Choroid plexus epithelial cell (primary cell): ENCODE measurements at regions not wholly inside any gene's neighbourhood (a gene's known extent, or its start where the extent isn't known, plus 50 kb on each side); places are given as distances from the start of the nearest gene placed in this dataset.

Experiments
- DNase-seq: peaks from one replicate; pipeline ENCODE4 v3.0.0-alpha.2; 2010; ENCODE audit warnings: low read depth
- H3K4me3 ChIP-seq: 2 replicates; pipeline ENCODE4 v1.5.1; 2011; ENCODE audit warnings: low read depth, mild to moderate bottlenecking, control low read depth, low read length, moderate library complexity
- TF ChIP-seq, protein P1 (sequence below): conservative IDR thresholded peaks from 2 replicates; pipeline ENCODE4 v1.5.1; 2011; ENCODE audit warnings: low read depth, mild to moderate bottlenecking, control low read depth, inconsistent platforms, low read length, moderate library complexity

DNA sequence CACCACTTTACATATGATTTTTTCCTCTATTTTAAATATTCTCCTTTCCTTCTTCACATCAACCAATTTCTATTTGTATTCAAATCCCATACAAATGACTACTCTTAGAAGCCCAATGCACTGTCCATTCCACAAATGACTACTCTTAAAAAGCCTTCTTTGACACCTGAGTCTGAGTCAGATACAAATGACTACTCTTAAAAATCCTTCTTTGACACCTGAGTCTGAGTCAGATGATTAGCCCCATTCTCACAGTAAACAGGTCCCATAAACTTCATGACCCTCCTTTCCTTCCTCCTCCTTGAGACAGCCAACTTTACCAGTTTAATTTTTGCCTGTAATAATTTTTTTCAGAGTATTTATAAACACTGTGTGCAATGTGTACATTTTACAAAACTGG, 231.3 kb upstream of the USP25 start:
- H3K4me3 ChIP-seq, result no peak overlapping the region
- TF ChIP-seq, protein P1, sequence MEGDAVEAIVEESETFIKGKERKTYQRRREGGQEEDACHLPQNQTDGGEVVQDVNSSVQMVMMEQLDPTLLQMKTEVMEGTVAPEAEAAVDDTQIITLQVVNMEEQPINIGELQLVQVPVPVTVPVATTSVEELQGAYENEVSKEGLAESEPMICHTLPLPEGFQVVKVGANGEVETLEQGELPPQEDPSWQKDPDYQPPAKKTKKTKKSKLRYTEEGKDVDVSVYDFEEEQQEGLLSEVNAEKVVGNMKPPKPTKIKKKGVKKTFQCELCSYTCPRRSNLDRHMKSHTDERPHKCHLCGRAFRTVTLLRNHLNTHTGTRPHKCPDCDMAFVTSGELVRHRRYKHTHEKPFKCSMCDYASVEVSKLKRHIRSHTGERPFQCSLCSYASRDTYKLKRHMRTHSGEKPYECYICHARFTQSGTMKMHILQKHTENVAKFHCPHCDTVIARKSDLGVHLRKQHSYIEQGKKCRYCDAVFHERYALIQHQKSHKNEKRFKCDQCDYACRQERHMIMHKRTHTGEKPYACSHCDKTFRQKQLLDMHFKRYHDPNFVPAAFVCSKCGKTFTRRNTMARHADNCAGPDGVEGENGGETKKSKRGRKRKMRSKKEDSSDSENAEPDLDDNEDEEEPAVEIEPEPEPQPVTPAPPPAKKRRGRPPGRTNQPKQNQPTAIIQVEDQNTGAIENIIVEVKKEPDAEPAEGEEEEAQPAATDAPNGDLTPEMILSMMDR, result no peak
- DNase-seq, result no peak

DNA sequence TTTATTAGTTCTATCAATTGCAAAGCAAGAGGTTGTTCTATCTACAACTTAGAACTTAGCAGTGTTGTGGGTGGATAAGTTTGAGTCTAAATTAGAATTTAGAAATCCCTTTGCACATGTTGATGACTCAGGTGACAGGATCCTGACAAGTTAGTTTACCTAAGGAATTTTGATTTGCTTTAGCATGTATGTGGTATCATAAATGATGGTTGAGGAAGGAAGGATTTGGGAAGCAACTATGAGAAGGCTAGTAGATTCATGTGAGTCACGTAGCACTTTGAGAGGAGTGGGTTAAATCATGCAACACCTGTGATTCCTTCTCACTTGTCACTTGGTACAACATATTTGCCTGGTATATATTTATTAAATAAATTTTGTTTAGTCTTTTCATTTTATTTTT, 223.7 kb upstream of the USP25 start:
- no peak overlapping the region for H3K4me3 ChIP-seq
- no peak for DNase-seq

GRCh38 chr21:15508554-15508953, 221.2 kb upstream of the USP25 start:
- H3K4me3 ChIP-seq, result no peak overlapping the region
- TF ChIP-seq, protein P1, result no peak
- DNase-seq, result no peak

More for the DNA sequence above, 223.7 kb upstream of the USP25 start:
- TF ChIP-seq, protein P1, result no peak

DNA sequence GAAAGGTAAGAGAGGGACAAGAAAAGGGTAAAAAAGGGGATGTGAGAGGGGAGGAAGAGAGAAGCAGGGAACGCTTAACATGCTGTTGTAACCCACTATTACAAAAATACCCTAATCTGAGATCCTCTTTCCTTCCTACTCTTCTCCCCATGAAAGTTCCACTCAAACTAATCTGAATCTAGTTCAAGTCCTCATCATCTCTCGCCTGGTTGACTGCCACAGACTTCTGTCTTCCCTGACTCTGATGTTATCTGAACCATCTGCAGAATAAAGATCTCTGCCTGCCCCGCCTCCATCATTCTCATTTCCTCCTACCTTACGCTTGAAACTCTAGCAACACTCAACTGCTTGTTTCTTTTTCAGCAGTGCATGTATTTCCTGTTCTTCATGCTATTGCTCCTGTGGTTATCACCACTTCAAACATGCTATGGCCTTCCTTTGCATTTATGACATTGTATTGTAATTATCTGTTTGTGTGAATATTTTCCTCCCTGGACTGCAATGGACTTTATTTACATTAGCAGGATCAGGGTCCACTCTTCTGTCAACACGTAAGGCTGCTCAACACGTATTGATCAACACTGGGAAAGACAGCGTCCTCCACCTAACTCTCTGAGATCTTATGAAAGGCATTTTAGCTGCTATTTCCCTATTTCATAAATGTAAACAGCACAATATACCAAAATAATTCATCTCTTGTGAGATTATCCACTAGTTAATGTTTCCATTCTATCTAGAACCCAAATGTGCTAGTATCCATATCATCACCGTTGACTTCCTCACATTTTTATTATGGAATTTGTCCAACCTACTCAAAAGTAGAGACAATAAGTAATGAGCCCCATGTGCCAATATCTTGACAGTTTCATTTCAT, 215.5 kb upstream of the USP25 start:
- H3K4me3 ChIP-seq, result no peak overlapping the region
- TF ChIP-seq, protein P1, result no peak
- no peak for DNase-seq

- TF ChIP-seq, protein P1, result no peak
- no peak overlapping the region for H3K4me3 ChIP-seq
- no peak for DNase-seq
Measured at GRCh38 chr21:15515908-15516307, 213.9 kb upstream of the USP25 start.

DNA sequence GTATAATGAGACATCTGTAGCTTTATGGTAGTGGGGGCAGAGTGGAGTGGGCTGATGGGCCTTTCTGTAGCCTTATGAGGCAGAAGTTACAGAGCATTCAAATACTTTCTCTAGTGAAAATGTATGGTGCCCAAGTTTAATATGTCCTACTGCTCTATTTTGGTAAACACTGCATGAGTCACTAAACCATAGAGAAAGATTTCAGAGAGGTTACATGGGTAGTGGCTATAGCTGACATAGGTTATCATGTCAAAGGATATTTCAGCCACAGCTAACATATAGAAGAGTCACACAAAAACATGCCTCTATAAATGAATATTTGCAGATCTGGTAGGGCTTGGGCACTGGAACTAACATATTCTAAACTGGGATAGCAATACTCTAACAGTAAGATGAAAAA, 212.4 kb upstream of the USP25 start:
- no peak for DNase-seq
- TF ChIP-seq, protein P1, result no peak
- H3K4me3 ChIP-seq, result no peak overlapping the region
